ENCODE measurements at regions not wholly inside any gene's neighbourhood (a gene's known extent, or its start where the extent isn't known, plus 50 kb on each side); places are given as distances from the start of the nearest gene placed in this dataset.

GRCh38 chr6:44505751-44506150, 118.2 kb downstream of the CDC5L start:
- no peak for TF ChIP-seq CTCF (IDR thresholded peaks at IDR 0.05)
- TF ChIP-seq POLR2A (IDR thresholded peaks at IDR 0.05): no peak
